ENCODE measurements at regions not wholly inside any gene's neighbourhood (a gene's known extent, or its start where the extent isn't known, plus 50 kb on each side); places are given as distances from the start of the nearest gene placed in this dataset.

- TF ChIP-seq GABPA (IDR thresholded peaks at IDR 0.05; ENCODE audit: low read depth) (no peak), SPI1 (IDR thresholded peaks at IDR 0.05; ENCODE audit: borderline replicate concordance, low read depth) (no peak), REST (IDR thresholded peaks at IDR 0.05; ENCODE audit: insufficient replicate concordance, low read depth) (no peak), CTCF (IDR thresholded peaks at IDR 0.05; ENCODE audit: insufficient read depth, low read length) (no peak), POLR2AphosphoS5 (IDR thresholded peaks at IDR 0.05; ENCODE audit: low read depth) (no peak)
- no peak for DNase-seq (ENCODE audit: low read depth in 1 of 2, low spot score in 1 of 2)
- Histone ChIP-seq H3K27ac (replicated peaks) (no peak overlapping the region), H3K4me3 (replicated peaks; ENCODE audit: insufficient read depth, low read length) (no peak overlapping the region), H3K27me3 (ENCODE audit: insufficient read depth, poor library complexity, severe bottlenecking) (no peaks in the 10 kb centered on the region)
Measured at GRCh38 chr15:70351941-70352774, 254.4 kb upstream of the TLE3 start.

- H3K4me3 ChIP-seq (replicated peaks; ENCODE audit: insufficient read depth, low read length) = no peak overlapping the region
- no peak for DNase-seq (ENCODE audit: low read depth in 1 of 2, low spot score in 1 of 2)
- H3K27ac ChIP-seq (replicated peaks) = no peak overlapping the region
- H3K27me3 ChIP-seq (ENCODE audit: insufficient read depth, poor library complexity, severe bottlenecking) = no peaks in the 10 kb centered on the region
- no peak for TF ChIP-seq REST (IDR thresholded peaks at IDR 0.05; ENCODE audit: insufficient replicate concordance, low read depth)
- TF ChIP-seq SPI1 (IDR thresholded peaks at IDR 0.05; ENCODE audit: borderline replicate concordance, low read depth) = no peak
Measured at GRCh38 chr15:70351391-70351790, 253.7 kb upstream of the TLE3 start.

GRCh38 chr15:70348581-70349344 is 251.0 kb upstream of the TLE3 start:
- Histone ChIP-seq H3K27me3 (ENCODE audit: insufficient read depth, poor library complexity, severe bottlenecking) (no peaks in the 10 kb centered on the region), H3K4me3 (replicated peaks; ENCODE audit: insufficient read depth, low read length) (no peak overlapping the region), H3K27ac (replicated peaks) (peak overlapping the region; percentile 72)
- TF ChIP-seq REST (IDR thresholded peaks at IDR 0.05; ENCODE audit: insufficient replicate concordance, low read depth) (no peak), CTCF (IDR thresholded peaks at IDR 0.05; ENCODE audit: insufficient read depth, low read length) (no peak), SPI1 (IDR thresholded peaks at IDR 0.05; ENCODE audit: borderline replicate concordance, low read depth) (peak; percentile 80), POLR2AphosphoS5 (IDR thresholded peaks at IDR 0.05; ENCODE audit: low read depth) (peak; percentile 92), GABPA (IDR thresholded peaks at IDR 0.05; ENCODE audit: low read depth) (no peak)
- peak; percentile 94 for DNase-seq (ENCODE audit: low read depth in 1 of 2, low spot score in 1 of 2)
